AG09319 (cell line): ENCODE measurements at regions not wholly inside any gene's neighbourhood (a gene's known extent, or its start where the extent isn't known, plus 50 kb on each side); places are given as distances from the start of the nearest gene placed in this dataset.
A peak's percentile ranks its signal among the peaks of the same experiment; 100 is the strongest.

Experiments
- DNase-seq: peaks from one replicate; pipeline ENCODE4 v3.0.0-alpha.2; 2010; ENCODE audit warnings: low read depth; ENCODE audit errors: extremely low read depth
- TF ChIP-seq, protein P1 (sequence below): IDR thresholded peaks from 2 replicates; pipeline ENCODE4 v1.5.1; 2011; ENCODE audit warnings: low read depth, mild to moderate bottlenecking, inconsistent platforms, low read length, moderate library complexity

DNA sequence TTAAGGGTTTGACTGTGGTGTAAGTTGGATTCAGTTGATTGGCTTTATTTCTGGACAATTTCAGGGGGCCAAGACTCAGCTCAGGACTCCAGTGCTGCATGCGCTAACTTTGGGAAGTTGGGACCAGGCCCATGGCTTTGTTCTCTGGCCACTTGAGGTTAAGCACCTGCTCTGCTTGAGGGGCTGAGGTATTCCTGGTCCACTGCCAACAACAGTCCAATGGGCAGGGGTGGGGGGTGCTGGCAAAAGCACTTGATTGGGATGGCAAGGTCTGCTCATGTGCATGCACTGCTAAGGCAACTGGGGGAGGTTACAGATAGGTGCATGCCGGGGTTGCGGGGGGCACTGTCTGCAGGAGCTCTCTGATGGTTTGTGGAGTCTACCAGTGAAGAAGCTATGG, 52.6 kb upstream of the ASB17 start:
- TF ChIP-seq, protein P1, sequence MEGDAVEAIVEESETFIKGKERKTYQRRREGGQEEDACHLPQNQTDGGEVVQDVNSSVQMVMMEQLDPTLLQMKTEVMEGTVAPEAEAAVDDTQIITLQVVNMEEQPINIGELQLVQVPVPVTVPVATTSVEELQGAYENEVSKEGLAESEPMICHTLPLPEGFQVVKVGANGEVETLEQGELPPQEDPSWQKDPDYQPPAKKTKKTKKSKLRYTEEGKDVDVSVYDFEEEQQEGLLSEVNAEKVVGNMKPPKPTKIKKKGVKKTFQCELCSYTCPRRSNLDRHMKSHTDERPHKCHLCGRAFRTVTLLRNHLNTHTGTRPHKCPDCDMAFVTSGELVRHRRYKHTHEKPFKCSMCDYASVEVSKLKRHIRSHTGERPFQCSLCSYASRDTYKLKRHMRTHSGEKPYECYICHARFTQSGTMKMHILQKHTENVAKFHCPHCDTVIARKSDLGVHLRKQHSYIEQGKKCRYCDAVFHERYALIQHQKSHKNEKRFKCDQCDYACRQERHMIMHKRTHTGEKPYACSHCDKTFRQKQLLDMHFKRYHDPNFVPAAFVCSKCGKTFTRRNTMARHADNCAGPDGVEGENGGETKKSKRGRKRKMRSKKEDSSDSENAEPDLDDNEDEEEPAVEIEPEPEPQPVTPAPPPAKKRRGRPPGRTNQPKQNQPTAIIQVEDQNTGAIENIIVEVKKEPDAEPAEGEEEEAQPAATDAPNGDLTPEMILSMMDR: no peak
- DNase-seq: no peak

DNA sequence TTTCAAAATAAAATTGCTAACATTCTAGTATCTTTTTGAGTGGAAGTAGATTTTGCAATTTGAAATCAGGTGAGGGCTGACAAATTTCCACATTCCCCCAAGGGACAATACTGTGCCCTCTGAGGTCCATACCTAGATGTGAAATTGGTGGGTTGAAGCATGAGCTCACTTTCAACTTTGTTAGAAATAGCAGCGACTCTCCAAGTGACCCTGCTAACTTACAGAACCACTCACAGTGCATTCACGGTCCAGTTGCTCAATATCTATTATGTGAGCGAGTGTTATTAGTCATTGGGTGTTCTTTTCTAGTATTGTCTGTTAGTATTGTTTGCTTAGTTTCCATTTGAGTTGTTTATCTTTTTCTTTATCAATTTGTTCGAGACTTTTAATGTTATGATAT, 53.6 kb upstream of the ASB17 start:
- DNase-seq: no peak
- TF ChIP-seq, protein P1: no peak

DNA sequence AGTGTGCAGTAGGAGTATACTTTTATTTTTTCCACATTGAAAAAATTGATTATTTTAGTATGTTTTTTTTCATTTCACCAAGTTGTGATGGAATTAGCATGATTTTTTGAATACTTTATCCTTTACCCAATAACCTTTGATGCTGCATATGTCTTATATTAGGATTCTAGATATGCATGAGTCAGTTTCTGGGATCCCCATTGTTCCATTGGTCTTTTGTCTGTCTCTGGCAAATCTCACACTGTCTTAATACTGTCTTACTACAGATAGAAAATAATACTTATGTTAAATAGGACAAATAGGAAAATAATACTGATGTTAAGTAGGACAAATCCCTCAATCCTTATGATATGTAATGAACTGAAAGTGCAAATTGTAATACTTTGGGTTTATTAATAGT, 54.3 kb upstream of the ASB17 start:
- DNase-seq: no peak
- TF ChIP-seq, protein P1: no peak

DNA sequence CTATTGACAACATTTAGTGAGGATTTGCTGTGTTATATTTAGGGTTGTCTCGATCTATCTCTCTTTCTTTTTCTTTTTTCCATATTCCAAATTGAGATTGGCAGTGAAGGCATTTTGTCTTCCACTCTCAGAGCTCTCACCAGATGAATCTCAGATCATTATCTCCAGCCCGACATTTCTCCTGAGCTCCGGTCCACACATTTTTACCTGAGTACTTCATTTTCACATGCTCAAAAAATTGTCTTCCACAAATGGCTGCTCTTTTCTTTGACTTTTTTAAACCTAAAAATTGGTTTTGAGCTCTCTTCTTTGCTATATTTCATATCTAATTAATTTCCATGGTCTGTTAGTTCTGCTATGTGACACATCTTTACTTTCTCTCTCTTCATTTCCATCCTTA, 56.9 kb upstream of the ASB17 start:
- TF ChIP-seq, protein P1: no peak
- no peak for DNase-seq

DNA sequence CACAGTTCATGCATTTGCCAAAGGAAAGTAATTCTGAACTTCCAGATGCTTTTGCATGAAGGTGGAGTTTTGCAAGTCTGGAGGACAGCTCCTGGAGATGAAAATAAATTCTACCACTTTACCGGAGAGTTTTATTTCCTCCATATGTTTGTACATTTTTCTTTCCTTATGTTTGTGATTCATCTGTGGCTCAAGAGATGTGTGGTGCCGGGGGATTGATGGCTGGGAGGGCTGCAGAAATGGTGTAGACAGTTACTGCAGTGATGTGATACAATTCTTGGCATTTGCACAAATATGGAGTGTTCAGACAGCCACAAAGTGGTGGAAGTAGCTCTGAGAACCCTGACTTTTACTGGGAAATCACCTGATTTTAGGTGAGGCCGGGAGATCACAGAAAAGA, 58.5 kb upstream of the ASB17 start:
- DNase-seq: no peak
- TF ChIP-seq, protein P1: no peak

DNA sequence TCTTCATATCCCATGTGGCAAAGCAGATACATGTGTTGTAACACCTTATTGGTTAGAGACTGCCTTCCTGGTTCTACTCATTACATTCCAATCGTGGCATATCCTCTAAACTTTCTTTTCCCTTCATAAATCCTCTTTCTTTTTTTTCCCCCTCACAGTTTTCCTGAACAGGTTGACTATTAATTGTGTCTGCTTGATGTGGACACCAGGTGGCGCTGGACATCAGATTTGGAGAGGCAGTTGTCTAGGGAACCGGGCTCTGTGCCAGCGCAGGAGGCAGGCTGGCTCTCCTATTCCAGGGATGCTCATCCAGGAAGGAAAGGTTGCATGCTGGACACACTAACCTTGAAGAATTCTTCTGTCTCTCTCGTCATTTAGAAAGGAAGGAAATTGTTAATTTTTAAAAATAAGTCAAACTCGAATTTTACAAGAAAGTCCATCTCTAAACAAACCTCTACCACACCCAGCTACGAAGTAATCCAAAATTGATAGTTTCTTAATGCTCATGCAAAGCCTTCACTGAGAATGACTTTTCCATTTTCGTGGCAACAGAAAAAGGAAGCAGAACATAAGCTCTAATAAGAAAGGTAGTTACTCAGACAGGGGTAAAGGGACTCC, 59.4 kb upstream of the ASB17 start:
- peak; percentile 72 for DNase-seq
- TF ChIP-seq, protein P1: peak; percentile 80

DNA sequence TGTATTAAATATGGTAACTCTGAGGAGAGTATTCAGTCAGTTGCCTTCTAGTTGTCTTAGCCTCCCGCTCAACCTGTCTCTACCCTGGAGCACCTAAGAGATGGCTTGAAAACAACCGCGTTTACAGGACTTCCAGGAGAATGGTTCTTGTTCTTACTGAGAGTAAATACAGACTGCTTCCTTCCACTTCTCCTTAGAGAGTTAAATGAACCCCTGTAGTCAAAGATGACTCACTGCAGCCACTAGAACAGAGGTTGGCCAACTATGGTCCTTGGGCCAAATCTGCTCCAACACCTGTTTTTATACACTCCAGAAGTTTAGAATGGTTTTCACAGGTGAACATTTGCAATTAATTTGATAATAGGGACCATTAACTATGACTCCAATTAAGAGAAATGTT, 60.1 kb upstream of the ASB17 start:
- DNase-seq: no peak
- TF ChIP-seq, protein P1: no peak
